Umbilical cord (tissue), 1 donor: ENCODE measurements at regions not wholly inside any gene's neighbourhood (a gene's known extent, or its start where the extent isn't known, plus 50 kb on each side); places are given as distances from the start of the nearest gene placed in this dataset.

ENCODE experiments used
- DNase-seq: peaks from one replicate; pipeline ENCODE4 v3.0.0-alpha.2; 2015; ENCODE audit warnings: low spot score

- no peak for DNase-seq
Observed at GRCh38 chr13:110097013-110097412, 209.9 kb downstream of the COL4A1 start.

GRCh38 chr13:110092831-110093247, 214.1 kb downstream of the COL4A1 start:
- DNase-seq: no peak

DNA sequence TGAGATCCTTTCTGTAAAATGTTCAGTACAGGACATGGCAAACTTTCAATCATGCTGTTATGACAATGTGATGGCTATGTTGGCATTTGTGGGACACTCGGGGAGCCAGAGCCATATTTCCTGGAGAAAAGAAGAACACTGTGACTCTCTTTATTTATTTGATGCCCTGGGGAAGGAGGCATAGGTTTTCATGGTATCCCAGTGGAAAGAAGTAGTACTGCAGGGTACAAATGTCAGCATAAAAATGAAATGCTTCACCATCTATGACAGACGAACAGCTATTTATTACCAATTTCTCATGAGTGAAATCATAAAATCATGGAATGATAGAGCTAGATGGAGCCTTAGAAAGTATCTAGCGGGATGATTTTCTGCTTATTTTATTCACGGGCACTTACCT, 217.1 kb downstream of the COL4A1 start:
- no peak for DNase-seq

DNA sequence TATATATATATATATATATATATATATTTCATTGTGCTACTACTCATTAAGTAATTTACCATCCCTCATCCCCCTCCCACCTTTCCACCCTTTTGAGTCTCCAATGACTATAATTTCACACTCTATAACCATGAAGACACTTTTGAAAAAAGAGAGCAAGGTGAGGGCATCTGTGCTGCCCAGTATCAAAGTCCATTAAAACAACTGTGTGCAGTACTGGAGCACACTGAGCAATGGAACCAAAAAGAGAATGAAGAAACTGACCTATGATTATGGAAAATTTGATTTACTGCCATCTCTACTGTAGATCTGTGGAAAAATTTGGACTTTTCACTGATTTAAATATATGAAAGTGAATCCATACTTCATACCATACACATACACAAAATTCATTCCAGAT, 217.9 kb downstream of the COL4A1 start:
- DNase-seq: no peak

GRCh38 chr13:110073982-110074381, 233.0 kb downstream of the COL4A1 start:
- DNase-seq: no peak

DNA sequence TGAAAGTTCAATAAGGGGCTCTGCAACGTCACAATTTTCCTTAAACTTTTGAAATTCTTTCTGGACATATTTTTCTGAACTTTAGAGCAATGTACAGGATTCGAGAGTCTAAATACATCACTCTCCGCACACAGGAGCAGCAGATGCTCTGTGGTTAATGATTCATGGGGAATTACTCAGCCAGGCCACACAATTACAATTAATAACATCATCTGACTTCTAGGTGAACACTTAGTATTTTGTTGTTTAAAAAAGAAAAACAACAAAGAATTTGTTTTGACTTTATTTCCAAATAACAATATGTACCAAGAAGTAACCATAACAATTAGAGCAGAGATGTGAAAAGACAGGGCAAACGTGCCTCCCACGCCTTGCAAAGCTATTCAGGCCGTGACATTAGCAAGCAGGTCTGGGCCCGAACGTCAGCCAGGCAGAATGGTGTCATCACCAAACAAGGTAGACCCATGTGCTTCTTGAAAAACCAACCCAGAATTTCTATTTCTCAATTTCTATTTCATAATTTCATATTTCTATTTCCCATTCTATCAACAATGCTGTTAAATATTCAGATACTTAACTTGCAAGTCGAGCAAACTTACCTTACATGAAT, 236.3 kb downstream of the COL4A1 start:
- no peak for DNase-seq

DNA sequence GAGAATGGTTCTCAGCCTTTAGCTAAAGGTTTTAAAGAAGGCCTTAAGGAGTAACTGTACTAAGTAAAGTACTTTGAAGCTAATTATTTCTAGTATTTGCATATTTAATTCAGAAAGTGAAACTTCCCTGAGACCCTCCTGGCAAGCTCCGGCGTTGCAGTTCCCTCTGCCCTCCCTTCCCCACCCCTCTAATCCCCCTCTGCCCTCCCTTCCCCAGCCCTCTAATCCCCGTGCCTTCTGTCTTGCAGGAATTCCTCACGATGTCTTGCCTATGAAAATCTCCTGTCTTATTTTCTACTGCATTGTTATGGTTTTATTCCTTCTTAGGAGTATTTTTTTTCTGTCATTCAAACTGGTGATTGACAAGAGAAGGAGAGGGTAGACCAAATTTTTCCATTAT, 236.9 kb downstream of the COL4A1 start:
- DNase-seq: no peak

DNA sequence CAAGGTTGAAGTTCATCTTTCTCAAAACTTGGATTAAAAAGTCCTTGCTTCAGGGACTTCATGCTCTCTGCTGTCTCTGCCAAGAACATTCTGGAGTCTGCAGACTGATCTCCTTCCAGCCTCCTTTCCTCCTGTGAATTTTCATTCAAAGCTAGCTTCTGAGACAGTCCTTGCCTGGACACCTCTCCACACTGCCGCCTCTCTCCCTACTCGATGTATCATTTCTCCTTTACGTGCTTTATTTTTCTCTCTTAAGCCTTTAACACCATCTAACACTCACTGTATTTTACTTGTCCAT, 238.8 kb downstream of the COL4A1 start:
- DNase-seq: no peak

GRCh38 chr13:110067355-110068175, 239.4 kb downstream of the COL4A1 start:
- DNase-seq: no peak

DNA sequence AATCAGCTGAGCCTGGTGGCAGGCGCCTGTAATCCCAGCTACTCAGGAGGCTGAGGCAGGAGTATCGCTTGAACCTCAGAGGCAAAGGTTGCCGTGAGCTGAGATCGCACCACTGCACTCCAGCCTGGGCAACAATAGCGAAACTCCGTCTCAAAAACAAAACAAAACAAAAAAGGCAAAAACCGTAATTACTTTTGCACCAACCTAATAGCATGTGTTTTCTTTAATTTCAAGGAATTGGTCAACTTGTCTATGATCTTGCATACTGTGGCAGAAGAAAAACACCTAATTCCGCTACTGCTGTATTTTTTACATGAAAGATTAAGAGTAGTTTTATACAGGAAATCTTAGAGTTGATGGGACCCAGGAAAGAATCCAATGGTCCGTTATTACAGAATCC, 241.2 kb downstream of the COL4A1 start:
- DNase-seq: no peak

- DNase-seq: peak; percentile 65
Observed at GRCh38 chr13:110063490-110064421, 243.2 kb downstream of the COL4A1 start.

DNA sequence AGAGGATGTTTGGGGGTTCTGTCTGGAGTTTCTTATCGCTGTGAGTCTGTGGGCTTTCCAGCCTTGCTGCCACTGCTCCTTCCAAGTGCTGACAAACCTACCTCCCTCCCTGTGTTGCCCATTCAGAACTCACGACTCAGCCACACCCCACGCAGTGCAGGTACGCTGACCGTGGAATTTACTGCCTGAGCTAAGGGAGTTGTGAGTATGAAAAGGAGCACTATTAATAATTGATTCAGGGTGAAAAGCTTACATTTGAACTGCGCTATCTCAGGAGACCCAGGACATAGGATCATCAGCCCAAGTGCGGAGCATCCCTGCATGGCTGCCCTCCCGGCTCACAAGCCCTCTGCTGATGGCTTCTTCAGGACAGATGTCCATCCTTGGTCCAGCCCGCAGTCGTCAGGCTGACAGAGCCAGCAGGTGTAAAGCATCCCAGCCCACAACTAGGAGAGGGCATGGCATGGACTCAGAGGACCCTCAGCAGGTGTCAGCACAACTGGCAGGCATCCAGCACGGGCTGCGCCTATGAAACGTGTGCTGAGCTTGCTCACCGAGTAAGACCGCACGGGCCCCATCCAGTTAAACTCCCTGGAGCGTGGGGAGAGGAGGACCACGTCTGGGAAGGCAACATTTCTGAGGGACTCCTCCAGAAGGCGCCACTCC, 244.0 kb downstream of the COL4A1 start:
- DNase-seq: no peak

DNA sequence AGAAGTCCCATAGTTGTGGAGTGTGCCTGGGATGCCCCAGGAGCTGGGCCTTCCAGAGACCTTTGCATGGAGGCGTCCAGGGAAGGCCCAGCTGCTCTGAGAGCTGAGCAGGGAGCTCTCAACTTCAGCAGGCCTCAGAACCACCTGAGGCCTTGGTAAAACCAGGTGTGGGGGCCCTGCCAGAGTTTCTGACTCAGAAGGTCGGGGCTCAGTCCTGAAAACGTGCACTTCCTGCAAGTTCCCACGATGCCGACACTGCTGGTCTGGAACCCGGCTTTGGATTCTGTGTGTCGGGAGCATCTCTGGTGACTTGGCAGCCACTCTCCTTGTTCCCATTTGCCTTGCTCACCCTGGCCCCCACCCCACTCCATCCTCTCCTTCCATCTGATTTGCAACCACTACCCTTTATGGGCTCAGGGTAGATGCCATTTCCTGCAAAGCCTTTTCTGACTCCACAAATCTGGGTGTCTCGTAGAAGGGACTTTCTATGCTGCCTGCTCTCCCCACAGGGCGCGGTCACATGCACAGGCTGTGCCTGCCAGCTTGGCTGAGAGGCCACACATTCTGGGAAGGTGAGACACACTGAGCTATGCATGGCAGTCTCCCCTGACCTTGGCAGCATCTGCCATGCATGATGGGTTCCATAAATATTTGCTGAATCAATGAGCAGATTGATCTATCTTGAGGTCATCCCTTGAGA, 244.7 kb downstream of the COL4A1 start:
- DNase-seq: no peak

DNA sequence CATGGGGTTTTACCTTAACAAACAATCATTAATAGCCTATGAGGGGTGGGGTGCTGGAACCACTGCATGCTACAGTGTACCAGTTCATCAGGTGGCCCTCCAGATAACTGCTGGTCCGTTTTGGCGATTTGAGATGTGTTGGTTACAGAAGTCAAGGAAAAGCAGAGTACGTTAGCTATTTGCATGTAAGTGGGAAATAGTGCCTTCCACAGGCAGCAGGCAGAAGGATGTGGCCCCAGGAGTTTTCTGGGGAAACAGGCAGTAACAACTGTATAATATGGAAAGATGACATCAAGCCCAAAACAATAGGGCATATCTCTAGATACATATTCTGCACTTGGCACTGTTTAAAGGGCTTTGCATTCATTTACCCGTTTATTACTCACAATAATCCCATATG, 245.7 kb downstream of the COL4A1 start:
- no peak for DNase-seq

DNA sequence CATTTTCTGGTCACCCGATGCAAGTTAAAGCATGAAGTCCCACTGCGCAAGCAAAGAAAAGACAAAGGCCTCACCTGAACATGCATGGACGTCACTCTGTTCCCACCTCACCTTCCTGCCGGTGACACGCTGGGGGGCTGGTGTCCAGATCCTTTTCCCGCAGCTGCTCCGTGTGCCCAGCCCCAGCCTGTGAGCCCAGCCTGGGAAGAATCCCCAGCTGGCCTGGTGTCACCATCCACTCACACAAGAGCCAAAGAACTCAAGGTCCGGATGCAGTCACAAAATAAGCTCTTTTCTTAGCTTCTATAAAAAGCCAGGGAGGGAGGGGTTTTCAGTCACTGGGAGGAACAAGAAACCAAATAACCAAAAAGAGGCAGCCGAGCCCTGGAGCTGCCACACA, 249.9 kb downstream of the COL4A1 start:
- no peak for DNase-seq

GRCh38 chr13:110056640-110057039, 250.3 kb downstream of the COL4A1 start:
- no peak for DNase-seq

GRCh38 chr13:110055089-110055488, 251.9 kb downstream of the COL4A1 start:
- no peak for DNase-seq

DNA sequence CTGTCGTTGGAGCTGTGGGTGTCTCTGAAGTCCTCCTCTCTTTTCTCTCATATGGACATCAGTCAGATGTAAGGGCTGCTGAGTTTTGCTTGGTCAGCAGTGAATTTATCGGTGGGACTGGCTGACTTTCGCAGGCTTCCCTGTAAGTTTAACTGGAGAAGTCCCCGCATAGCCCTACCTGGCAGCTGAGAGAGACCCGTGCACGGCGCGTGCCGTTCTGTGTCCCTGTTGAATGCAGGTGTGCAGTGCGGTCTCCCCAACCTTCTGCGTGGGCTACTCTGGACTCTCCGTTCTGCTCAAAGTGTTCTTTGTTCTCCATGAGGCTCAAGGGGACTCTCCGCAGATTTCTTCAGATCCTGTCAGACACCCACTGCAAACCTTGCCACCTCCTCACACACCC, 252.9 kb downstream of the COL4A1 start:
- no peak for DNase-seq

- DNase-seq: peak; percentile 90
Observed at GRCh38 chr13:110047496-110047895, 259.5 kb downstream of the COL4A1 start.

GRCh38 chr13:110046811-110047210, 260.1 kb downstream of the COL4A1 start:
- DNase-seq: peak; percentile 49

- no peak for DNase-seq
Observed at GRCh38 chr13:110045919-110046318, 259.5 kb upstream of the IRS2 start.
